HCT116 (cell line): ENCODE measurements at regions not wholly inside any gene's neighbourhood (a gene's known extent, or its start where the extent isn't known, plus 50 kb on each side); places are given as distances from the start of the nearest gene placed in this dataset.

Source experiments
- ATAC-seq: fragments of 200-7000 bp; cut with Tn5 transposase; 2 replicates; pipeline ENCODE4 v1.9.1; 2020; ENCODE audit warnings: mild to moderate bottlenecking, moderate library complexity
- BruUV-seq: library from RNA; stranded (reverse); fragments of 400-500 nt; replicated peaks from 2 replicates; lab custom pipeline; 2021; lab: Mats Ljungman, UMichigan
- CTCF ChIA-PET: fragments of 300-600 bp; sonication (Branson Sonifier 250); formaldehyde crosslinking; loops from one replicate; lab custom pipeline; 2021; ENCODE audit warnings: antibody characterized with exemption; lab: Charles Lee
- POLR2A ChIA-PET: fragments of 300-600, 350-600 bp; sonication (Branson Sonifier 250); formaldehyde crosslinking; loops from one replicate; lab custom pipeline; 2021; ENCODE audit warnings: antibody characterized with exemption; lab: Charles Lee
- RAD21 ChIA-PET, 2 experiments: fragments of 300-600 bp; sonication (Branson Sonifier 250); formaldehyde crosslinking; loops; one replicate each; lab custom pipeline; 2023; ENCODE audit warnings: low total read pairs in 2 of 2; ENCODE audit not compliant: uncharacterized antibody in 2 of 2, unreplicated experiment in 2 of 2, low non-redundant PET in 1 of 2; lab: Charles Lee
- DNase-seq: peaks from one replicate; pipeline ENCODE4 v3.0.0-alpha.2; 2010; ENCODE audit warnings: low read depth, low spot score
- H2AFZ ChIP-seq: fragments of 200-600 bp; shearing (Covaris generic), sonication (generic); 2 replicates; pipeline ENCODE4 v1.6.1; 2017; ENCODE audit warnings: low read depth, mixed run types, mixed read lengths, antibody characterized with exemption, low read length; ENCODE audit not compliant: poor library complexity, severe bottlenecking
- H3K27ac ChIP-seq: 2 replicates; pipeline ENCODE4 v1.5.1; 2012; ENCODE audit warnings: low read depth, low read length
- H3K27me3 ChIP-seq: fragments of 200-600 bp; sonication (generic); 2 replicates; pipeline ENCODE4 v1.6.1; 2016; ENCODE audit warnings: mixed run types, low read length, mixed read lengths; ENCODE audit not compliant: insufficient read depth
- H3K36me3 ChIP-seq, 2 experiments: fragments of 200-500 bp in 1 of 2; fragments of 200-600 bp in 1 of 2; sonication (Bioruptor generic) in 1 of 2; sonication (generic) in 1 of 2; 2 replicates each; pipeline versions ENCODE4 v1.5.1 to v1.6.1; 2014 to 2016; ENCODE audit warnings: low read length in 2 of 2, inconsistent platforms in 1 of 2, mixed read lengths in 1 of 2, mixed run types in 1 of 2; ENCODE audit not compliant: insufficient read depth in 2 of 2, control insufficient read depth in 1 of 2
- H3K4me1 ChIP-seq, 2 experiments: fragments of 200-600 bp in 1 of 2; sonication (generic) in 1 of 2; 2 replicates each; pipeline versions ENCODE4 v1.5.1 to v1.6.1; 2012 to 2017; ENCODE audit warnings: low read length in 2 of 2, inconsistent platforms in 1 of 2, mild to moderate bottlenecking in 1 of 2, mixed read lengths in 1 of 2, mixed run types in 1 of 2, moderate library complexity in 1 of 2; ENCODE audit not compliant: insufficient read depth in 2 of 2, control insufficient read depth in 1 of 2
- H3K4me2 ChIP-seq: fragments of 200-600 bp; sonication (generic); 2 replicates; pipeline ENCODE4 v1.6.1; 2017; ENCODE audit warnings: mixed run types, low read length, mixed read lengths
- H3K4me3 ChIP-seq, 2 experiments: fragments of 200-600 bp in 1 of 2; sonication (generic) in 1 of 2; replicated peaks in 1 of 2; 2 replicates each; pipeline ENCODE4 v1.5.1; 2011 to 2016; ENCODE audit warnings: low read length in 2 of 2, control low read depth in 1 of 2, low read depth in 1 of 2, mild to moderate bottlenecking in 1 of 2, mixed read lengths in 1 of 2, mixed run types in 1 of 2
- H3K79me2 ChIP-seq: fragments of 200-600 bp; sonication (generic); 2 replicates; pipeline ENCODE4 v1.6.1; 2017; ENCODE audit warnings: mild to moderate bottlenecking, mixed run types, low read length, moderate library complexity, mixed read lengths; ENCODE audit not compliant: insufficient read depth
- H3K9ac ChIP-seq: fragments of 200-600 bp; sonication (generic); 2 replicates; pipeline ENCODE4 v1.6.1; 2016; ENCODE audit warnings: low read length, mixed read lengths
- H3K9me2 ChIP-seq: fragments of 200-600 bp; sonication (generic), shearing (Covaris generic); 2 replicates; pipeline ENCODE4 v1.6.1; 2017; ENCODE audit warnings: mixed run types, mild to moderate bottlenecking, moderate library complexity; ENCODE audit not compliant: insufficient read depth
- H3K9me3 ChIP-seq, 2 experiments: fragments of 200-500 bp in 1 of 2; fragments of 200-600 bp in 1 of 2; sonication (Bioruptor generic) in 1 of 2; sonication (generic) in 1 of 2; 2 replicates each; pipeline ENCODE4 v1.6.1; 2014 to 2017; ENCODE audit warnings: low read length in 2 of 2, mixed read lengths in 2 of 2, inconsistent platforms in 1 of 2, low read depth in 1 of 2, mild to moderate bottlenecking in 1 of 2, mixed run types in 1 of 2, moderate library complexity in 1 of 2; ENCODE audit not compliant: control insufficient read depth in 1 of 2, insufficient read depth in 1 of 2
- H4K20me1 ChIP-seq: fragments of 200-600 bp; sonication (generic), shearing (Covaris generic); 2 replicates; pipeline ENCODE4 v1.6.1; 2017; ENCODE audit warnings: mixed run types, mild to moderate bottlenecking, moderate library complexity; ENCODE audit not compliant: insufficient read depth
- CBX3 ChIP-seq: IDR thresholded peaks from 2 replicates; pipeline ENCODE4 v1.6.1; 2012; ENCODE audit warnings: low read depth
- CEBPB ChIP-seq: IDR thresholded peaks from 2 replicates; pipeline ENCODE4 v1.6.1; 2012; ENCODE audit warnings: low read depth
- CTCF ChIP-seq, 3 experiments: fragments of 200-600 bp in 1 of 3; sonication (generic) in 1 of 3; IDR thresholded peaks in 2 of 3; conservative IDR thresholded peaks in 1 of 3; 2 replicates each; pipeline ENCODE4 v1.5.1; 2012 to 2017; ENCODE audit warnings: low read depth in 2 of 3, low read length in 2 of 3, antibody characterized with exemption in 1 of 3, borderline replicate concordance in 1 of 3, control low read depth in 1 of 3, mild to moderate bottlenecking in 1 of 3, mixed read lengths in 1 of 3, mixed run types in 1 of 3, moderate library complexity in 1 of 3; ENCODE audit not compliant: insufficient read depth in 1 of 3
- EGR1 ChIP-seq: IDR thresholded peaks from 2 replicates; pipeline ENCODE4 v1.6.1; 2012; ENCODE audit warnings: low read depth
- EZH2 ChIP-seq: fragments of 200-600 bp; sonication (generic); IDR thresholded peaks from 2 replicates; pipeline ENCODE4 v1.6.1; 2017; ENCODE audit warnings: antibody characterized with exemption, mixed run types
- EZH2phosphoT487 ChIP-seq: fragments of 200-600 bp; IDR thresholded peaks from 2 replicates; pipeline ENCODE4 v1.6.1; 2018; ENCODE audit warnings: antibody characterized with exemption, borderline replicate concordance
- FOSL1 ChIP-seq: IDR thresholded peaks from 2 replicates; pipeline ENCODE4 v1.6.1; 2012; ENCODE audit warnings: low read depth
- JUND ChIP-seq: IDR thresholded peaks from 2 replicates; pipeline ENCODE4 v1.6.1; 2012
- POLR2A ChIP-seq: IDR thresholded peaks from 2 replicates; pipeline ENCODE4 v1.7.0; 2011; ENCODE audit warnings: borderline replicate concordance; ENCODE audit not compliant: insufficient read depth, insufficient read length; ENCODE audit errors: extremely low read depth
- POLR2AphosphoS5 ChIP-seq: IDR thresholded peaks from 2 replicates; pipeline ENCODE4 v1.6.1; 2011; ENCODE audit warnings: mild to moderate bottlenecking, low read depth, low read length, moderate library complexity
- RAD21 ChIP-seq: IDR thresholded peaks from 2 replicates; pipeline ENCODE4 v1.6.1; 2012; ENCODE audit warnings: low read depth, mild to moderate bottlenecking
- SIN3A ChIP-seq: IDR thresholded peaks from 2 replicates; pipeline ENCODE4 v1.6.1; 2012; ENCODE audit warnings: low read depth
- SP1 ChIP-seq: IDR thresholded peaks from 2 replicates; pipeline ENCODE4 v1.6.1; 2012; ENCODE audit warnings: low read depth
- TCF7L2 ChIP-seq: IDR thresholded peaks from 2 replicates; pipeline ENCODE4 v1.7.0; 2011; ENCODE audit warnings: borderline replicate concordance, inconsistent platforms; ENCODE audit not compliant: insufficient read depth, insufficient read length; ENCODE audit errors: extremely low read depth
- YY1 ChIP-seq: IDR thresholded peaks from 2 replicates; pipeline ENCODE4 v1.6.1; 2011; ENCODE audit warnings: low read length, low read depth, moderate library complexity, mild to moderate bottlenecking; ENCODE audit not compliant: insufficient replicate concordance; ENCODE audit errors: extremely low read depth
- intact Hi-C: fragments of 100-400 bp; cut with micrococcal nuclease; formaldehyde crosslinking; loops from 2 replicates; pipeline ENCODE4 v1.10.0; 2022

GRCh38 chr6:134527108-134527787 lies 209.3 kb upstream of the SGK1 start:
- DNase-seq (no peak), ATAC-seq (no peak)
- ChIA-PET POLR2A (no interaction called here), RAD21 (no interaction called here), CTCF (interaction anchor here (0.6 kb wide), 1 partner anchor 200 kb away, joined by 5 read pairs; no protein-coding TSS in a partner anchor)
- 0 out of 2 replicates have a peak, but pooled peaks cover 2% of the 10 kb centered on the region for H3K9me2 ChIP-seq
- H3K79me2 ChIP-seq = no peaks in the 10 kb centered on the region
- no peak overlapping the region for H3K4me2 ChIP-seq
- no peak overlapping the region for H3K4me3 ChIP-seq
- no peaks in the 10 kb centered on the region for H3K4me1 ChIP-seq
- H3K9me3 ChIP-seq = no peaks in the 10 kb centered on the region
- no peak overlapping the region for H2AFZ ChIP-seq
- no peaks in the 10 kb centered on the region for H3K27me3 ChIP-seq
- intact Hi-C loops = no loop called here
- no peaks in the 10 kb centered on the region for H4K20me1 ChIP-seq
- no peaks in the 10 kb centered on the region for H3K36me3 ChIP-seq
- H3K27ac ChIP-seq = no peak overlapping the region
- no peak for TF ChIP-seq TCF7L2
- TF ChIP-seq EZH2phosphoT487 = no peak
- no peak for TF ChIP-seq RAD21
- TF ChIP-seq POLR2AphosphoS5 = no peak
- no peak for TF ChIP-seq SP1
- no peak for TF ChIP-seq POLR2A
- no peak for TF ChIP-seq CEBPB
- TF ChIP-seq CTCF (IDR thresholded peaks at IDR 0.05 in 2 of 3, conservative IDR thresholded peaks at IDR 0.05 in 1 of 3; ENCODE audit: borderline replicate concordance in 1 of 3, insufficient read depth in 1 of 3, low read depth in 2 of 3, low read length in 2 of 3) = no peak
- TF ChIP-seq CBX3 = no peak
- no peak for TF ChIP-seq JUND
- no peak for TF ChIP-seq EZH2
- TF ChIP-seq EGR1 = no peak
- TF ChIP-seq YY1 = no peak
- TF ChIP-seq FOSL1 = no peak
- TF ChIP-seq SIN3A = no peak
- H3K9ac ChIP-seq = no peak overlapping the region
- no TSS peak for BruUV-seq
